ENCODE measurements at regions not wholly inside any gene's neighbourhood (a gene's known extent, or its start where the extent isn't known, plus 50 kb on each side); places are given as distances from the start of the nearest gene placed in this dataset.

DNA sequence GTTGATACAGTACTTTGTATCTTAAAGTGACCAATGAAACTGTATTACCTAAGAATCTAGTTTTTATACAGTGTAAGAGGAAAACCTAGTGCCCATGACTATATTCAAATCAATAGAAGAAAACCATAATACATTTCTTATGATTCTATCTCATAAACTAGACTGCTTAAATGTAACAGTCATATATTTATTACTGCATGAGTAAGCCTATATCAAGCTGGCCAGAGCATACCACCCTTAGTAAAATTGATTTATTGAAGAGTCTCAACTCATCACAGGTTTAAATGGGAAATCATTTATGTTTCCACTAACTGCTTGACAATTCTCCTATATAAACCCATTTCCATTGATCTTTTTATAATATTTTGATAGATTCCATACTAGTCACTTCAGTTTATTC is 1059.2 kb upstream of the LRRTM1 start:
- no peak for TF ChIP-seq POLR2AphosphoS5 (IDR thresholded peaks at IDR 0.05; ENCODE audit: borderline replicate concordance, low read depth, low read length)
- TF ChIP-seq EZH2 (IDR thresholded peaks at IDR 0.05) = no peak

Measured in SK-N-MC (cell line).